ENCODE measurements at regions not wholly inside any gene's neighbourhood (a gene's known extent, or its start where the extent isn't known, plus 50 kb on each side); places are given as distances from the start of the nearest gene placed in this dataset.

DNA sequence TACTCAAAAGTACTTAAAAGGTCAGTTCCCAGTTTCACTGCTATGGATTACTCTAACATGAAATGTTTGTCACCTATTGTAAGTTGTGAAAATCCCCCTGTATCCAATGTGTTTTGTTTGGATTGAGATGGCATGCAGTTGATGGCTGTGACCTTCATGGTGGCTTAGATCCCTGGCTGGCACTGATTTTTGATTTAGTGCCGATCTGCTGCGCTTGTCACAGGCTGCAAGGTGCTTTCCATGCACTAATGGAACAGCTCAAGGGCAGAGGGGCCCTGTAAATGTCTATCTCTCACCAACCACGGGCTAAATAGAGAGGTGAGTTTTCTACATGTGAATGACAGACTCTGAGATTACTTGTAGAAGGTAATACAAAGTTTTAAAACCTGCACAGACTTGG, 69.8 kb upstream of the WDR41 start (continued):
- TF ChIP-seq, protein P1, sequence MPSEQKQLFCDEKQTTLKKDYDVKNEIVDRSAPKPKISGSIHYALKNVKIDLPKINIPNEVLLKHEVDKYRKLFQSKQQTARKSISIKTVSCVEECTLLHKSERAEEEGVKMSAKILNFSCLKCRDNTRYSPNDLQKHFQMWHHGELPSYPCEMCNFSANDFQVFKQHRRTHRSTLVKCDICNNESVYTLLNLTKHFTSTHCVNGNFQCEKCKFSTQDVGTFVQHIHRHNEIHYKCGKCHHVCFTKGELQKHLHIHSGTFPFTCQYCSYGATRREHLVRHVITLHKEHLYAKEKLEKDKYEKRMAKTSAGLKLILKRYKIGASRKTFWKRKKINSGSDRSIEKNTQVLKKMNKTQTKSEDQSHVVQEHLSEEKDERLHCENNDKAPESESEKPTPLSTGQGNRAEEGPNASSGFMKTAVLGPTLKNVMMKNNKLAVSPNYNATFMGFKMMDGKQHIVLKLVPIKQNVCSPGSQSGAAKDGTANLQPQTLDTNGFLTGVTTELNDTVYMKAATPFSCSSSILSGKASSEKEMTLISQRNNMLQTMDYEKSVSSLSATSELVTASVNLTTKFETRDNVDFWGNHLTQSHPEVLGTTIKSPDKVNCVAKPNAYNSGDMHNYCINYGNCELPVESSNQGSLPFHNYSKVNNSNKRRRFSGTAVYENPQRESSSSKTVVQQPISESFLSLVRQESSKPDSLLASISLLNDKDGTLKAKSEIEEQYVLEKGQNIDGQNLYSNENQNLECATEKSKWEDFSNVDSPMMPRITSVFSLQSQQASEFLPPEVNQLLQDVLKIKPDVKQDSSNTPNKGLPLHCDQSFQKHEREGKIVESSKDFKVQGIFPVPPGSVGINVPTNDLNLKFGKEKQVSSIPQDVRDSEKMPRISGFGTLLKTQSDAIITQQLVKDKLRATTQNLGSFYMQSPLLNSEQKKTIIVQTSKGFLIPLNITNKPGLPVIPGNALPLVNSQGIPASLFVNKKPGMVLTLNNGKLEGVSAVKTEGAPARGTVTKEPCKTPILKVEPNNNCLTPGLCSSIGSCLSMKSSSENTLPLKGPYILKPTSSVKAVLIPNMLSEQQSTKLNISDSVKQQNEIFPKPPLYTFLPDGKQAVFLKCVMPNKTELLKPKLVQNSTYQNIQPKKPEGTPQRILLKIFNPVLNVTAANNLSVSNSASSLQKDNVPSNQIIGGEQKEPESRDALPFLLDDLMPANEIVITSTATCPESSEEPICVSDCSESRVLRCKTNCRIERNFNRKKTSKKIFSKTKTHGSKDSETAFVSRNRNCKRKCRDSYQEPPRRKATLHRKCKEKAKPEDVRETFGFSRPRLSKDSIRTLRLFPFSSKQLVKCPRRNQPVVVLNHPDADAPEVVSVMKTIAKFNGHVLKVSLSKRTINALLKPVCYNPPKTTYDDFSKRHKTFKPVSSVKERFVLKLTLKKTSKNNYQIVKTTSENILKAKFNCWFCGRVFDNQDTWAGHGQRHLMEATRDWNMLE (tag by site-specific recombination; conservative IDR thresholded peaks at IDR 0.05; ENCODE audit: low read depth): no peak
- TF ChIP-seq ZBTB10 (tag by site-specific recombination; IDR thresholded peaks at IDR 0.05) (no peak), KLF8 (tag by site-specific recombination; IDR thresholded peaks at IDR 0.05) (no peak), ZNF394 (tag by site-specific recombination; IDR thresholded peaks at IDR 0.05; ENCODE audit: borderline replicate concordance) (no peak), ZNF837 (tag by site-specific recombination; IDR thresholded peaks at IDR 0.05) (no peak), ZNF24 (tag by site-specific recombination; IDR thresholded peaks at IDR 0.05) (no peak), HOXC10 (CRISPR knock-in tag; IDR thresholded peaks at IDR 0.05) (no peak), ZBTB21 (tag by site-specific recombination; IDR thresholded peaks at IDR 0.05) (no peak), GFI1B (tag by site-specific recombination; IDR thresholded peaks at IDR 0.05) (no peak), ZNF48 (tag by site-specific recombination; IDR thresholded peaks at IDR 0.05) (no peak), ZBTB49 (tag by site-specific recombination; IDR thresholded peaks at IDR 0.05; ENCODE audit: low read depth) (no peak)
- TF ChIP-seq, protein P2, sequence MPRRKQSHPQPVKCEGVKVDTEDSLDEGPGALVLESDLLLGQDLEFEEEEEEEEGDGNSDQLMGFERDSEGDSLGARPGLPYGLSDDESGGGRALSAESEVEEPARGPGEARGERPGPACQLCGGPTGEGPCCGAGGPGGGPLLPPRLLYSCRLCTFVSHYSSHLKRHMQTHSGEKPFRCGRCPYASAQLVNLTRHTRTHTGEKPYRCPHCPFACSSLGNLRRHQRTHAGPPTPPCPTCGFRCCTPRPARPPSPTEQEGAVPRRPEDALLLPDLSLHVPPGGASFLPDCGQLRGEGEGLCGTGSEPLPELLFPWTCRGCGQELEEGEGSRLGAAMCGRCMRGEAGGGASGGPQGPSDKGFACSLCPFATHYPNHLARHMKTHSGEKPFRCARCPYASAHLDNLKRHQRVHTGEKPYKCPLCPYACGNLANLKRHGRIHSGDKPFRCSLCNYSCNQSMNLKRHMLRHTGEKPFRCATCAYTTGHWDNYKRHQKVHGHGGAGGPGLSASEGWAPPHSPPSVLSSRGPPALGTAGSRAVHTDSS (tag by site-specific recombination; IDR thresholded peaks at IDR 0.05): no peak
- TF ChIP-seq, protein P3, sequence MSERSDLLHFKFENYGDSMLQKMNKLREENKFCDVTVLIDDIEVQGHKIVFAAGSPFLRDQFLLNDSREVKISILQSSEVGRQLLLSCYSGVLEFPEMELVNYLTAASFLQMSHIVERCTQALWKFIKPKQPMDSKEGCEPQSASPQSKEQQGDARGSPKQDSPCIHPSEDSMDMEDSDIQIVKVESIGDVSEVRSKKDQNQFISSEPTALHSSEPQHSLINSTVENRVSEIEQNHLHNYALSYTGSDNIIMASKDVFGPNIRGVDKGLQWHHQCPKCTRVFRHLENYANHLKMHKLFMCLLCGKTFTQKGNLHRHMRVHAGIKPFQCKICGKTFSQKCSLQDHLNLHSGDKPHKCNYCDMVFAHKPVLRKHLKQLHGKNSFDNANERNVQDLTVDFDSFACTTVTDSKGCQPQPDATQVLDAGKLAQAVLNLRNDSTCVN (tag by site-specific recombination; optimal IDR thresholded peaks at IDR 0.05): no peak
- TF ChIP-seq, protein P4, sequence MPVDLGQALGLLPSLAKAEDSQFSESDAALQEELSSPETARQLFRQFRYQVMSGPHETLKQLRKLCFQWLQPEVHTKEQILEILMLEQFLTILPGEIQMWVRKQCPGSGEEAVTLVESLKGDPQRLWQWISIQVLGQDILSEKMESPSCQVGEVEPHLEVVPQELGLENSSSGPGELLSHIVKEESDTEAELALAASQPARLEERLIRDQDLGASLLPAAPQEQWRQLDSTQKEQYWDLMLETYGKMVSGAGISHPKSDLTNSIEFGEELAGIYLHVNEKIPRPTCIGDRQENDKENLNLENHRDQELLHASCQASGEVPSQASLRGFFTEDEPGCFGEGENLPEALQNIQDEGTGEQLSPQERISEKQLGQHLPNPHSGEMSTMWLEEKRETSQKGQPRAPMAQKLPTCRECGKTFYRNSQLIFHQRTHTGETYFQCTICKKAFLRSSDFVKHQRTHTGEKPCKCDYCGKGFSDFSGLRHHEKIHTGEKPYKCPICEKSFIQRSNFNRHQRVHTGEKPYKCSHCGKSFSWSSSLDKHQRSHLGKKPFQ (tag by site-specific recombination; IDR thresholded peaks at IDR 0.05): no peak
- TF ChIP-seq, protein P5, sequence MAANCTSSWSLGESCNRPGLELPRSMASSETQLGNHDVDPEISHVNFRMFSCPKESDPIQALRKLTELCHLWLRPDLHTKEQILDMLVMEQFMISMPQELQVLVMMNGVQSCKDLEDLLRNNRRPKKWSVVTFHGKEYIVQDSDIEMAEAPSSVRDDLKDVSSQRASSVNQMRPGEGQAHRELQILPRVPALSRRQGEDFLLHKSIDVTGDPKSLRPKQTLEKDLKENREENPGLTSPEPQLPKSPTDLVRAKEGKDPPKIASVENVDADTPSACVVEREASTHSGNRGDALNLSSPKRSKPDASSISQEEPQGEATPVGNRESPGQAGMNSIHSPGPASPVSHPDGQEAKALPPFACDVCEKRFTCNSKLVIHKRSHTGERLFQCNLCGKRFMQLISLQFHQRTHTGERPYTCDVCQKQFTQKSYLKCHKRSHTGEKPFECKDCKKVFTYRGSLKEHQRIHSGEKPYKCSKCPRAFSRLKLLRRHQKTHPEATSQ (tag by site-specific recombination; IDR thresholded peaks at IDR 0.05): no peak

Measured in HEK293 (cell line).